ENCODE measurements at regions not wholly inside any gene's neighbourhood (a gene's known extent, or its start where the extent isn't known, plus 50 kb on each side); places are given as distances from the start of the nearest gene placed in this dataset.

DNA sequence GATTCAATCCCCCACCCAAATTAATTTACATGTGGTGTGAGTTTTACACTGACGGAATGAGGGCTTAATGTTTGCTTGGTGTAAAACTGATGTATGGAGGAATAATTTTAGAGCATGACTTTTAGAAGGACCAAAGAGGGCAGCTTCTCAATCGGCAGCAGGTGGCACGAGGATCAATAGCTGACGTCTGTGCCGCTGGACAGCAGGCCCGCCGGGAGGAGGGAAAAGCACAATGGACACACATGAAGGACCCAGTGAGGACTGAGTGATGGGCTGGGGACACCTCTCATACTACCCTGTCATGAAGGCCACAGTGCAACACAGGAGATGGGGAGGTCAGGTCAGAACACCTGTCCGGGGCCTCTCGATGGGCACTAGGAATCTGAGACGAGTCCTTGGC, 61.4 kb upstream of the NSMCE3 start:
- H3K27me3 Mint-ChIP-seq, result peaks cover 6% of the 10 kb centered on the region
- no peak overlapping the region for H3K4me3 Mint-ChIP-seq

DNA sequence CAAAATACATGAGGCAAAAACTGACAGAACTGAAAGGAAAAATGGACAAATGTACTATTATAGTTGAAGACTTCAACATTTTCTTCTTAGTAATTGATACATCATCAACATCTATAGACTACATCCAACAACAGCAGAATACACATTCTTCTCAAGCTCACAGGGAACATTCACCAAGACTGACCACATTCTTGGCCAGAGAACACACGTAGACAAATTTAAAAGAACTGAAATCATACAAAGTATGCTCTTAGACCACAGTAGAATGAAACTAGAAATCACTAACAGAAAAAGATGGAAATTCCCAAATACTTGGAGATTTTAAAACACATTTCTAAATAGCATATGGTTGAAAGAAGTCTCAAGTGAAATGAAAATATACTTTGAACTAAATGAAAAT, 55.1 kb upstream of the NSMCE3 start:
- no peaks in the 10 kb centered on the region for H3K36me3 Mint-ChIP-seq (ENCODE audit: low read depth)
- H3K27me3 Mint-ChIP-seq, result peaks cover 28% of the 10 kb centered on the region
- H3K4me1 Mint-ChIP-seq (ENCODE audit: low read depth), result no peaks in the 10 kb centered on the region
- H3K9me3 Mint-ChIP-seq, result peaks cover 26% of the 10 kb centered on the region
- H3K27ac Mint-ChIP-seq, result no peak overlapping the region
- no peak overlapping the region for H3K4me3 Mint-ChIP-seq

More for the DNA sequence above, 61.4 kb upstream of the NSMCE3 start:
- no peaks in the 10 kb centered on the region for H3K4me1 Mint-ChIP-seq (ENCODE audit: low read depth)
- no peaks in the 10 kb centered on the region for H3K36me3 Mint-ChIP-seq (ENCODE audit: low read depth)
- peaks cover 5% of the 10 kb centered on the region for H3K9me3 Mint-ChIP-seq
- no peak overlapping the region for H3K27ac Mint-ChIP-seq

DNA sequence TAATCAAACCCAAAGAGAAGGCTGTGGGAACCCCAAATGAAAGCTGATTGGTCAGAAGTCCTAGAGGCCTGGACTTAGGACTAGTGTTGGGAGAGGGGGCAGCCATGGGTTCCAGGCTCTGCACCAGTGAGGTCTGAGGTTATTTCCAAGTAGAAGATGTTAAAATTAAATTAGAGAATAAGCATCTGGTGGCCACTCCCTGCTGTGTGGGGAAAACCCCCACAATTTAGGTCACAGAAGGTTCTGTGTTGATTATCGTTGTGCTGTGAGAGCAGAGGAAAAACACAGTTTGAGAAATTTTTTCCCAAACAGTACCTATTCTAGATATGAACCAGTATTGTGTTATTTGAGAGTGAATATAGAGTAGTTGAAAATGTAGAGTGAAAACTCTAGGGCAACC, 53.9 kb upstream of the NSMCE3 start:
- no peak overlapping the region for H3K4me3 Mint-ChIP-seq
- H3K4me1 Mint-ChIP-seq (ENCODE audit: low read depth), result no peaks in the 10 kb centered on the region
- peaks cover 26% of the 10 kb centered on the region for H3K9me3 Mint-ChIP-seq
- no peak overlapping the region for H3K27ac Mint-ChIP-seq
- no peaks in the 10 kb centered on the region for H3K36me3 Mint-ChIP-seq (ENCODE audit: low read depth)
- H3K27me3 Mint-ChIP-seq, result peaks cover 28% of the 10 kb centered on the region

DNA sequence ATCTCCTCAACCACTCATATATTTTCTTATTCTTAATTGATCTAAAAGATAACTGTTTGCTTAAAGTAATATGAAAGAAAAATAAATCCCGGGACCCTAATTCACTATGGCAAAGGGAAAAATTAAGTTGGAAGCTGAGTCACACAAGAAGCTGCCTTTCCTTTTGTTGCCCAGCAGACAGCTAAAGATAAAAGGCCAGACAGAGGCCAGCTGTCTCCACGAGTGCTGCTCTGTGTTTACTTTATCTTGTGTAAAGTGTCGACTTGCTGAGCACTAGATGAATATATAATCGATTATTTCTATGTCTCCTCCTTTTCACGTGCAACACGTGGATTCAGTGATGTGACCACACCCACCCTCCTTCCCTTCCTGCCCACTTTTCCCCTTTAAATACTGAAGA, 52.8 kb upstream of the NSMCE3 start:
- H3K36me3 Mint-ChIP-seq (ENCODE audit: low read depth), result no peaks in the 10 kb centered on the region
- H3K4me1 Mint-ChIP-seq (ENCODE audit: low read depth), result no peaks in the 10 kb centered on the region
- H3K4me3 Mint-ChIP-seq, result no peak overlapping the region

DNA sequence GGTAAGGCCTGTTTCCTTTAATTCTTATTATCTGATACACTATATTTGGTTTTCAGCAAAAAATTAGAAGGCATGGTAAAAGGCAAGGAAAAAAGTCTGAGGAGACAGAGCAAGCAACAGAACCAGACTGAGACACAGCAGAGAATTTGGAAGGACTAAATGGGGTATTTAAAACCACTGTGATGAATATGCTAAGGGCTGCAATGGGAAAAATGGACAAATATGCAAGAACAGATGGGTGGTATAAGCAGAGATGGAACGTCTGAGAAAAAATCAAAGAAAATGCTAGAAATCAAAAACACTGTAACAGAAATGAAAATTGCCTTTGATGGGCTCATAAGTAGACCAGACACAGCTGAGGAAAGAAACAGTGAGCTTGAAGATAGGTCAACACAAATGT, 50.8 kb upstream of the NSMCE3 start:
- Mint-ChIP-seq H3K4me3 (no peak overlapping the region), H3K9me3 (peaks cover 16% of the 10 kb centered on the region), H3K36me3 (ENCODE audit: low read depth) (no peaks in the 10 kb centered on the region), H3K27ac (no peak overlapping the region), H3K4me1 (ENCODE audit: low read depth) (no peaks in the 10 kb centered on the region), H3K27me3 (peaks cover 28% of the 10 kb centered on the region)

More for the DNA sequence above, 52.8 kb upstream of the NSMCE3 start:
- Mint-ChIP-seq H3K9me3 (peaks cover 23% of the 10 kb centered on the region), H3K27me3 (peaks cover 24% of the 10 kb centered on the region), H3K27ac (no peak overlapping the region)

DNA sequence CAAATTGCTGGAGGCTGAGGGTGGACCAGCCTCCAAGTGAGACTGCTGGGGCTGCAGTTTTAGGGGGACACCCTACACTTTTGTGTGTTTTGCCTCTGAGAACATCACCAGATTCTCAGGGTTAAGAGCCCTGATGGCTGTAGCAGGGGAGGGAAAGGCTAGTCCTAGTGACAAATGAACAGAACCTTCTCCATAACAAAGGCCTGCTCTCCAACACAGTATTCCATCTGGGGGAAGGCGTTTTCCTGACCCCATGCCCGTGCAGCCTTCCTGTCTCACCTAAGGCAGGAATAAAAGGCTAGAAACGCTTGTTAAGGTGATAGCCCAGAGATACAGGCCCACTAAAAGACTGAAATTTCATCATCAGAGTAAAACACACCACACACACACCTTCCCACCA, 50.2 kb upstream of the NSMCE3 start:
- no peaks in the 10 kb centered on the region for H3K4me1 Mint-ChIP-seq (ENCODE audit: low read depth)
- H3K36me3 Mint-ChIP-seq (ENCODE audit: low read depth), result no peaks in the 10 kb centered on the region
- H3K9me3 Mint-ChIP-seq, result peaks cover 12% of the 10 kb centered on the region
- H3K27me3 Mint-ChIP-seq, result peaks cover 25% of the 10 kb centered on the region
- H3K4me3 Mint-ChIP-seq, result no peak overlapping the region
- no peak overlapping the region for H3K27ac Mint-ChIP-seq

Data from stimulated activated naive CD8-positive, alpha-beta T cell treated with anti-CD3 and anti-CD28 coated beads, Interleukin-15, Interleukin-2, amounts not matched to agents 100 ng/mL and 50 ng/mL, for 24 hours (primary cell).